Retinal pigment epithelial cell (primary cell): ENCODE measurements at regions not wholly inside any gene's neighbourhood (a gene's known extent, or its start where the extent isn't known, plus 50 kb on each side); places are given as distances from the start of the nearest gene placed in this dataset.

Experiments
- DNase-seq: peaks from one replicate; pipeline ENCODE4 v3.0.0-alpha.2; 2010; ENCODE audit warnings: low read depth
- H3K4me3 ChIP-seq: 2 replicates; pipeline ENCODE4 v1.5.1; 2011; ENCODE audit warnings: mild to moderate bottlenecking, low read length, control low read depth, moderate library complexity
- TF ChIP-seq, protein P1 (sequence below): conservative IDR thresholded peaks from 2 replicates; pipeline ENCODE4 v1.5.1; 2011; ENCODE audit warnings: low read depth, low read length, control low read depth, inconsistent platforms

DNA sequence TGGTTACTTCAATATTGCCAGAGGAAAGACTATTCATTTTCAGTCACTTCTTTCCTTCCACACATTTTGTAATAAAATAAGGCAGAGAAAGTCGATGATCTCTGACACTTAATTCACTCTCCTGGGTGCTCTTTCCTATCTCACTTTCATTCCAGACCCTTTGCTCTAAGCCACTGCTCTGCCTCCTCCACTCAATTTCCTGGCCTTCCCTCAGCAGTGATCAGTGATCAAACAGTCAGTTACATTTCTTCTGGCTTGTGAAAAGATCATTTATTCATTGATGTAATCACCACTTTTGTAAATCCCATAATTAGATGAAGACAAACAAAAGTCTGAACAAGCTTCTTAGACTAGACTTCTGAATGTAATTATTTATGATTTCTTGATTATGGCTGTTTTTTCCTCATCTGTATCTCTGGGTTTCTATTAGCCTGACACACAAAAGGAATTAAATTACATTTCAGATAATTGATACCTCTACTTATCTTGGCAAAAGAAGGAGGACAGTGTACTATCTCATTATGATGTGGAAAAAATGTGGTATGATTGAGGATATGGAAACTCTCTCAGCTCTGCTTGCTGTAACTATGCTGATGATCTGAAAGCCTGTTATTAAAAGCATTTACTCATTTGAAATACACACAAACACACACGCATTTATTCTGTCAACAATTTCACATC is 1102.3 kb downstream of the GRM8 start:
- no peak for DNase-seq
- H3K4me3 ChIP-seq = no peak overlapping the region
- TF ChIP-seq, protein P1, sequence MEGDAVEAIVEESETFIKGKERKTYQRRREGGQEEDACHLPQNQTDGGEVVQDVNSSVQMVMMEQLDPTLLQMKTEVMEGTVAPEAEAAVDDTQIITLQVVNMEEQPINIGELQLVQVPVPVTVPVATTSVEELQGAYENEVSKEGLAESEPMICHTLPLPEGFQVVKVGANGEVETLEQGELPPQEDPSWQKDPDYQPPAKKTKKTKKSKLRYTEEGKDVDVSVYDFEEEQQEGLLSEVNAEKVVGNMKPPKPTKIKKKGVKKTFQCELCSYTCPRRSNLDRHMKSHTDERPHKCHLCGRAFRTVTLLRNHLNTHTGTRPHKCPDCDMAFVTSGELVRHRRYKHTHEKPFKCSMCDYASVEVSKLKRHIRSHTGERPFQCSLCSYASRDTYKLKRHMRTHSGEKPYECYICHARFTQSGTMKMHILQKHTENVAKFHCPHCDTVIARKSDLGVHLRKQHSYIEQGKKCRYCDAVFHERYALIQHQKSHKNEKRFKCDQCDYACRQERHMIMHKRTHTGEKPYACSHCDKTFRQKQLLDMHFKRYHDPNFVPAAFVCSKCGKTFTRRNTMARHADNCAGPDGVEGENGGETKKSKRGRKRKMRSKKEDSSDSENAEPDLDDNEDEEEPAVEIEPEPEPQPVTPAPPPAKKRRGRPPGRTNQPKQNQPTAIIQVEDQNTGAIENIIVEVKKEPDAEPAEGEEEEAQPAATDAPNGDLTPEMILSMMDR = no peak

DNA sequence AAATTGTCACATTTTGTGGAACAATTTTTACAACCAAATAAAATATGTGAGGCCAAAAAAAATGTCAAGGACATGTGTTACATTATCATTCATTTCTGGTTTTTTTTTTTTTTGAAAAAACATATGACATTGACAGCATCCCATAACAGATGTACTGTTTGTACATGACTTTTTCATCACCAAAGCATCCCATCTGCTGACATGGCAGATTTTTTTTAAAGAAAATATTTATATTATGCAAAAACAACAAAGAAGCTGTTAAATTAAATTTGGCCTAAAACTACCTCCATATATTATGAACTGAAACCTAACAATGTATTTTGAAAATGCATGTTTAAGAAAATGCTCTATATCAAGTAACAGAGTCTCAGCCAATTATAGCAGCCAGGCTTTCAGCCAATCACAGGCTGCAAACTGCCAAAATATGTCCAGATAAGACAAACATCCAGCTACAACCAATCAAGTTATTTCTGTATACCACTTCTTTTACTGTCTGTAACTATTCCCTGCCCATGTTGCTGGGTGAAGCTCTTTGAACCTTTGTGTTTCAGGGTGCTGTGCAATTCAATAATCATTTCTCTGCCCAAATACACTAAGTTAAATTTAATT is 1111.8 kb downstream of the GRM8 start:
- H3K4me3 ChIP-seq = no peak overlapping the region
- DNase-seq = no peak
- TF ChIP-seq, protein P1 = no peak

DNA sequence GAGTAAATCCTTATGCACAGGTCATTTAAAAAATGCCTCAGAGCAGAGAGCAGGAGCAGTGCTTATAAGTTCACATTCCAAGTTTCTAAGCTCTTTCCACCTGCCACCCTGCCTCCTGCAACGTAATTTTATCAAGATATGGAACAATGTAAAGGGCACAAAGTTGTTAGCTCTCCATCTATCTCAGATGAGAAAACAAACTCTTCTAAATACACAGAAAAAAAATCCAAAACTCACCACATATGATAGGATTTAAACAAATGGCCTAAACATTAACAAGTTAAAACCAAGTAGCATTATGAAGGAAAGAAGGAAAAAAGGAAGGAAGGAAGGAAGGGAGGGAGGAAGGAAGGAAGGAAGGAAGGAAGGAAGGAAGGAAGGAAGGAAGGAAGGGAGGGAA is 1132.8 kb downstream of the GRM8 start:
- DNase-seq = no peak
- TF ChIP-seq, protein P1 = no peak
- H3K4me3 ChIP-seq = no peak overlapping the region

DNA sequence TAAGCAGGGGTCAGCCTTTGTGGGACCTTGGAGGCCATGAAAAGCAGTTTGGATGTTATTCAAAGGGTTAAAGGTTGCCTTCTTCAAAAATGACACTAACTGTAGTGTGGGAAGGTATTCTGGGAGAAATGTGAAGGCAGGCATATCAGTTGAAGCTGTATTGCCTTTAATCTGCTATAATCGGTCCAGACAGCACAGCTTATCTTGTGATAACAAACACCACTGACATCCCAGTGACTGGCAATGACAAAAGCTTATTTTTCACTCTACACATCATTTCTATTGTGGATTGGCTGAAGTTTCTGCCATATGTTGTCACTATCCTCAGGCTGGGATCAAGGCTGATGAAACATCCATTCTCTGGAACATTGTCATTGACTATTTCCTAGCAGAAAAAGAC is 1149.2 kb downstream of the GRM8 start:
- no peak for DNase-seq
- TF ChIP-seq, protein P1 = no peak
- H3K4me3 ChIP-seq = no peak overlapping the region

DNA sequence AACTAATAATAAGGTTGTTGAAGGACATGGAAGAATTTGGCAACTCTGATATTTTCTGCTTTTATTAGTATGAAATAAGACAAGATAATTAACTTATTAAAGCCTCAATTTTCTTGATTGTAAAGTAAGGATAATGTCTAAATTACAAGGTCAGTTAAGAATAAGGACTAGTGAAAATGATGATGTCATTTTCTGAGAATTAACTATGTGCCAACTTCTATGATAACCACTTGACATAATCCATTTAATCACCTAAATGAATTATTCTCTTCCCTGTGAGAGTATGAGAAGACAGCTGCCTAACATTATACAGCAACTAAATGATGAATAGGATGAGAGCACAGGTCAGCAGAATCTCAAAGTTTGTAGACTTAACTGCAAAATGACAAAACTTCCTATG is 1153.4 kb upstream of the POT1 start:
- TF ChIP-seq, protein P1 = no peak
- H3K4me3 ChIP-seq = no peak overlapping the region
- DNase-seq = no peak

DNA sequence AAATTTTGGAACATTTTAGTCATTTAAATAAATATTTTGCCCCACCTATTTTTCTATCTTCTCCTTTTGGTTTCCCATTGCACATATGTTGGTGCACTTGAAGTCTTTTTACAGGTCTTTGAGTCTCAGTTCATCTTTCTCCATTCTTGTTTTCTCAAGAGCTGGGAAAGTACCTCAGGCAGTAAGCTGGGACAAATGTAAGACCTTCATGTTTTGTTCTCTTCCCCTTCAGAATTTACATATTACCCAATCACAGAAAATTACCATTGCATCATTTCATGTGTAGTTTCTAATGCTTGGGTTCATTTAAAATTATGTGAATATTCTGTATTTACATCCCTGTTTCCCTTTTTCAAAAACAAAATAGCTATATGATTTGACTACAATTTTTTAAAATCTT is 1150.0 kb upstream of the POT1 start:
- TF ChIP-seq, protein P1 = no peak
- DNase-seq = no peak
- H3K4me3 ChIP-seq = no peak overlapping the region

DNA sequence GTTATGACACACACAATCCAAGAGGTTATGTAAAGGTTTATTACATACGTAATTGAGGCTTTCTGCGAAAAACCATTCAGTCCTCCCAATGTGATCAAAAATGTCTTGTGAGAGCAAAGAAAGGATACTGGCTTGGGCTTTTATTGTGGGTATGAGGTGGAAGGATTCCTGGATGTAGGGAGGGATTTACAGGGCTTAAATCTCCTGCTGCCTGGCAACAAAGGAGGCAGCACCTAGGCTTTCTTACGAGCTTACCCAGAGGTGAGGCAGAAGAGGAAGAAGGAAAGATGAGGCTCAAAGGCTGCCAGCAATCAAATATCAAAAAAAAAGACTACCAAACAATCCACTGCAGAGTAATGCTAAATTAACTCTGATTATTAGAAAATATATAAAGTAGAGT is 1149.5 kb upstream of the POT1 start:
- DNase-seq = no peak
- H3K4me3 ChIP-seq = no peak overlapping the region
- TF ChIP-seq, protein P1 = no peak
